NCI-H1930 (cell line): ENCODE measurements at regions not wholly inside any gene's neighbourhood (a gene's known extent, or its start where the extent isn't known, plus 50 kb on each side); places are given as distances from the start of the nearest gene placed in this dataset.

Source experiments
- DNase-seq, 2 experiments: peaks; one replicate each; lab custom pipeline; 2025; lab: John Stamatoyannopoulos, UW

DNA sequence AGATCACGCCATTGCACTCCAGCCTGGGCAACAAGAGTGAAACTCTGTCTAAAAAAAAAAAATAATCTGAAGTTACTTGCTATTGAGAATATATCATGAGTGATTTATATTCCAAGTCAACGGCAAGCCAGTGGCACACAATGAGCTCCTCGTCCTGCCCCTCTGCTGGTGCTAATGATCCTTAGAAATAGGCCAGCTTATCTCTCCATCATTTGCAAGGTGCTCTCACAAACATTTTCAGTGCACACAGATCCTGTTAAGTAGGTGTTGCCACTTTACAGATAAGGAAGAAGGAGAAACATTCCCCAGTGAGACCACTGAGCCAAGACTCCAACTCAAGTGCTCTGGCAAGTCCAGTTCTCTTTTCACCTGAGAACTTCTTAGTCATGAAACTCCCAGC is 91.3 kb upstream of the GPR45 start:
- no peak for DNase-seq

DNA sequence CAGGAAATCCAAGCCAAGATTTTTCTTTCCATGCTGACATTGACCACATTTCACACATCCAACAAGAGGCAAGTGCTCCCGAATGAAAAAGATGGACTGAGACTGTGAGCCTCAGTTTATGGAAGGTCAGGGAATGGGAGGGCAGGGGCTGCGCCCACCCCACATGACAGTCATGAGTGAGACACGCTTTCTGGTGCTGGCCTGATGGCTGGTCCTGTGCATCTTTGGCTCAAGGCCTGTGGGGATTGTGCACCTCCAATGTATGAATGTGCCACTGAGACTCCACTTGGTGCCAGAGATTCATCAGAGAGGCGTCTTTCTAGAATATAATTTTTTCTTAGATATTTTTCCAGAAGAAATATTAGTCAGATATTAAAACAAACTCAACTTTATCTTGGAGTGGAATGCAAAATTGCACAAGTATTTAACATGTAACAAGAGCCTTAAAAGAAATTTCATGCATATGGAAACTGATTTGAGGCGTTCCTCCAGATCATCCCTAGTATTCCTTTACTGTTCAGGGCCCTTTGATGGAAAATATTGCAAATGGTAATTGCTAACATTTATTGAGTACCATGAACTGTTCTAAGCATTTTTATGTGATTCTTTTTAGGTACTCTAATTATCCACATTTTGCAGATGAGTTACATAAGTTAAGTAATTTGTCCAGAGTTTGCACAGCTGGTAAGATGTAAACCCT is 87.3 kb upstream of the GPR45 start:
- DNase-seq = no peak

DNA sequence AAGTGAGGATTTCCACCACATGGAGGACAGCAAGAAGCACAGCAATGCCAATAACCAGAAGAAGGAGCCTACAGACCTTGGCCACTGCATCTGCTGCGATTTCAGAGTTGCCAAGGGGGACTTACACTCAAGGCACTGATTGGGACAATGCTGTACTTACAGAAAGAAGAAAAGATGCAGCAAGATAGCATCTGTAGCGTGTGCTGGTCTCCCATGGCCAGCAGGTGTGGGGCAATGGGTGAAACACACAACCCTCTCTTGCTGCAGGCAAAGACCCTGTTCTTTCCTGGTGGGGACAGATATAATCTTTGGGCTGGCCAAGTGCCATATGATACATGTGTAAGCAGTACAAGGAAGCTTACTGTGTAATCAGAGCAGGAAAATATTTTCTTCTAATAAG is 85.4 kb upstream of the GPR45 start:
- no peak for DNase-seq

DNA sequence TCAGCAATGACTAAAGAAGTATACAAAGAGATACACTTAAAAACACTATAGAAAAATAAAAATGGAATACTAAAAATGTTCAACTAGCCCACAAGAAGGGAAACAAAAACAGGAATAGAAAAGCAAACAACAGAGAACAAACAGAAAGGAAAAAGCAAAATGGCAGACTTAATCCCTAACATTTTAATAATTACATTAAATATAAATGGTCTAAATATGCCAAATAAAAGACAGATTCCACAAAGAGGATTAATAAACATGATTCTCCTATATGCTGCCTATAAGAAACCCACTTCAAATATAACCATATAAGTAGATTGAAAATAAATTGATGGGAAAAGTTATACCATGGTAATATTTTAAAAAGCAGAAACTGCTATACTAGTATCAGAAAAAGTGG is 83.5 kb upstream of the GPR45 start:
- DNase-seq = no peak

DNA sequence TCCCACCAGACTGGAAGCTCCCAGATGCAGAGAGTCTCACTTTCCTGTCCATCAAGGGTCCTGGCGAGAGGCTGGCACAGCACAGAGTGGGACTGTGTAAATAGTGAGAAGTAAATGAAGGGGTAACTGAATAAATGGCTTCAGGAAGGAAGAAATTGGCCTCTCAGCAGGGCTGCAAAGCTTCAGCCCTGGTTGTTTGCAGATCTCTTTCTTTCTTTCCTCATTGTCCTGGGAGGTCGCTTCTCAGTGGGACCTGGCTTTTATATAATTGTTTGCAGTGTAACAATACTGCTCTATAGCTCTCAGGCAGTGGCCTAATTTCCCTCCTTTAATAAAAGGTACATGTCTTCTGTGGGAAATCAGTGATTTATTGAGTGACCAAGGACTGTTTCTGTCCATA is 74.9 kb upstream of the GPR45 start:
- peak; percentile 9 to 12 for DNase-seq

DNA sequence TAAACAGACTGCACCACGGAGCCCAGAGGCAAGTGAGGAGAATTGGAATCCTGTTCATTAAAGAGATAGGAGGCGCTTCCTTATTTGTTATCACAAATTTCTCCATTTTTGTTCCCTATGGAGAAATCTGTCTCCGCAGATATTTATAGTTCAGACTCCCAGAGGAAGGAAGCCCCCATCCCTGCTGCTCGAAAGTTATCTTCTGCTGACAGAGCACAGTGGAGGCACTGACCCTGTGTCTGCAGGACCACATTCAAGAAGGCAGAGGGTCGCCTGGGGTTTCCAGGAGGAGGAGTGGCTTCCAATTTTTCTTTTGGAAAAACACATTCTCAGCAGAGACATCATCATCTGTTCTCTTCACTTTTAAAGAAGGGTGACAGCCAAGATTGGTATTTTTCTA is 73.0 kb upstream of the GPR45 start:
- no peak for DNase-seq

DNA sequence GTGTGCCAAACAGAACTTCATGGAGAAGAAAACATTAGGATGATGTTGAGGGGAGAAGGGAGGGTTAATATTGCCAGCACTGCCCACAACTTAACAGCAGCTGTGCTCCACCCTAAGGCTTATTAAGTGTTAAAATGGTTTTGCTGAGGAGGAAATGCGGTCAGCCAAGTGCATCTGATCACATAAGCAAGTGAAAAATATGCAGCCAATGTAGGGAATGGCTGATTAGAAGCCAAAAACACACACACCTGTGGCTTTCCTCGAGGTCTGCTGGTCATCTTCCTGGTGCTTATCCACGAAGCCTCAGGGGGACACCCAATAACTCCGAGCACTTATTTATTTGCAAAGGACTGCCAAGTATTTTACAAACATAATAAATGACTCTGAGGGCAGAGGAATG is 66.3 kb upstream of the GPR45 start:
- no peak for DNase-seq

DNA sequence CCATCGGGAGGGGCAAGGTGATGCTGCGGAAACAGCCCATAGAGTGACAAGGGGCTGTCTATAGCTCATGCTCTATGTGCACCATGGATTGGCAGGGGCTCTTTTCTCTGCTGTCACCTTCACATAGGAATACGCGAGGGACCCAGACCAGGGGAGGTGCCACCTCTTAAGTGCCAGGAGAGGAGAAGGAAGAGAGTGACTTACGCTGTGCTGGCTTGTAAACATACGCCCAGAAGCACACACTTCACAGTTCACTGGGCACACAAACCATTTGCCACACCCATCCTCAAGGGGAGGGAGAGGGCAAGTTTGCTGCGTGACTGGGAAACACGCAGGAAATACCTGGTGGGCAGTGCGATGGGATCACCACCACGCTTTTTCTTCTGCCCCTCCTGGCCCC is 65.1 kb upstream of the GPR45 start:
- DNase-seq = no peak

DNA sequence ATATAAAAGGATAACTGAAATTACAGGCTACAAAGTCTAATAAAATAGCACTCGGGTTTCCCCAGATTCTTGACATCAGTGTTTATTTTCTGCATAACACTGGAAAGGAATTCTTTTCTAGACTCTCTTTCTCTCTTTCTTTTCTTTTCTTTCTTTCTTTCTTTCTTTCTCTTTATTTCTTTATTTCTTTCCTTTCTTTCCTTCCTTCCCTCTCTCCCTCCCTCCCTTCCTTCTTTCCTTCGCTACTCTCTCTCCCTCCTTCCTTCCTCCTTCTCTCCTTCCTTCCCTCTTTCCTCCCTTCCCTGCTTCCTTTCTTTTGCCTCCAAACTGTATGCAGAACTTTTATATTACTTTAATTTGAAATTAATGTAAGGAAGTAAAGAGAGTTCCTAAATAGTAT is 64.5 kb upstream of the GPR45 start:
- DNase-seq = no peak

DNA sequence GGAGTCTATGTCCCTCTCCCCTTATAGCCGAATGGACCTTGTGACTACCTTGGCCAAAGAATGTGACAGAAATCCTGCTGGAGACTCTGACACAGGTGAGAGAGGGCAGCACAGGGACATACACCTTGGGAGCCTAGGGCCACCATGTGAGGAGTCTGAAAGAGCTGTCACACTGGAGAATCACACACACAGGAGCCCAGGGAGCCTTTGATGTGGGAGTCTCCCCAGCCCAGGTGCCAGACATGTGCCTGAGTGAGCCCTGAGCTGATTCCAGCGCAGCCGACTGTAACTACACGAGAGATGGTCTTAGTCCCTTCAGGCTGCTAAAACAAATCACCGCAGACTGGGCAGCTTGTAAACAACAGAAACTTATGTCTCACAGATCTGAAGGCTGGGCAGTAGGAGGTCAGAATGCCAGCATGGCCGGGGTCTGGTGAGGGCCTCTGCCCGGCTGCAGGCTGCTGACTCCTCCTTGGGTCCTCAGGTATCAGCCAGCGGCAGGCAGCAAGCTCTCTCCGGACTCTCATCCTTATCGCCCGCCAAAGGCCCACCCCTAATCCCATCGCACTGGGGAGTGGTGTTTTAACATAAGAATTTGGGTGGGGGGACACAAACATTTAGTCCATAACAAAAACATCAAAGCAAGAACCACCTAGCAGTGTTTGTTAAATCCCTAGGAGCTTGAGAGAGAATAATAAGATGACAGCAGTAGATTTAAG is 63.8 kb upstream of the GPR45 start:
- DNase-seq = no peak

DNA sequence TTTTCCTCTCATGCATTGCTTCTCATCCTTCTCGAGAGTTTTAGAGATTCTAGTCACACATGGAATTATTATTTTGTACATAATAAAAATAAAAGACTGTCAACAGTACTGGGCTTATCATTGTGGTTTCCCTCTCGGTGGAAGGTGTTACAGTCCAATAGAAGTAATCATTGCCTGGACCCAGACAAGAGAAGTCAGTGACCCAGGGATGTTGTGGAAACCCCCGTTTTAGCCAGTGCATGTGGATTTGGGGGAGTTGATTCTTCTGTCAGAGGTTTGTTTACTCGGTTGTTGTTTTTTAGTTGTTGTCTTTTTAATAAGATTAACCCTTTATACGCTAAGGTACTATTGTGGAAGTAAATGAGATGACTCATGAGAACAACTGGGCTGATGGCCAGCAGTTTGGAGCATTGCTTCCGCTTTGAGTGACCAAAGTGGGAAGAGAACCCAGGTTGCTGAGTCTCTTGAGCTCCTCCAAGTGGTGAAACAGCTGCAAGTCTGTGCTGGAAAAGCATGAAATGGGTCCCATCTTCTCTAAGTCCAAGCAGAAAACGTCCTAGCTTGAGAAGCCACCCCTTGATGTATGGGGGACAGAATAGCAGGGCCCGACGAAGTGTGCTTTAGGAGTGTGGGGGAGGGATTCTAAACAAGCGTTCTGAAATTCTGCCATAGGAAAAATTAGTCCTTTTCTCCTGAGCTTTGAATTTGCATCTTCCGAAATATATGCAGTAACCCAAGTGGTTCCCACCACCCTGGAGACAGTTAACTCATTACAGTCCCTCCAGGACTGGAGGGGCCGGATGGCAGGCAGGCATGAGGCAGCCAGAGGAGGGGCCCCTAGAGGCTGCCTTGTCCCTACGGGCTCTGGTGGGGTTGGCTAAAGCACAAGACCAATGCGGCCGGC is 61.8 kb upstream of the GPR45 start:
- DNase-seq = peak in 1 of 2 experiments; percentile 19

DNA sequence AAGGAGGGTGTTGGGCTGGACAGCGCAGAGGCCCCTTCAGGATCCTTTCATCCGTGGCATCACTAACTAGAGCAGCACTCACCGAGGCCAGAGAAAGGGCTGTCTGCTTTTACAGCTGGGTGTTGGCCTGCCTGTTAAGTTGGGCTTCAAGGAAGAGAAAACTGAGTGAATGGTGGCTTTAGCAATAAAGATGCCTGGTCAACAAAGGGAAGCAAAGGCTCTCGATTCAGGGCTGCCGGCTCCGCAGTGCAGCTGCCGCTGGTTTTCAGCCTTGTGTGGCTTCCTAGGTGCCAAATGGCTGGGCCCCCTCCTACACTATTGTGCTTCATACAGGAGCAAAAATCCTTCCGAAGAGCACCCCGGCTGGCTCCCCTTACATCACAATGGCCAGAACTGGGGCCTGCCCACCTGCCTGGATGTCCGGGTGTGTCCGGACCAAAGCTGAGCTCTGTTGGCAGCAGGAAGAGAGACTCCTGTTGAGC is 61.0 kb upstream of the GPR45 start:
- no peak for DNase-seq

DNA sequence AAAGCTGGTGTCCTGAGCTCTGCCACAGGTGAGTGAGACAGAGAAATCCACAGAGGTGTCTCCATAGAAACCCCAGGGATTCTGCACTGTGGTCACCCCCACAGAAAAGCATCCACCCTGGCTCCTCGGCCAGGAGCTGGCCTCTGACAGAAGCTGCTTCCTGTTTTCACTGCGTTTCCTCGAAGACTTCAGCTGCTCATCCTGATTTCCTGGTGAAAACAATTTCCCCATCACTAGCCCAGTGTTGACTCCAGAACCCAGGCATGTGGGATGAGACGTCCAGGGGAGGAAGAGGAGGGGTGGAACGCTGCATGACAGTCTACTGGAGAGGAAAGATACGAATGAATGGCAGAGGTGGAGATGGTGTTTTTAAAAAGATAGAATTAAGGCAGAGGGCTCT is 60.3 kb upstream of the GPR45 start:
- DNase-seq = no peak

DNA sequence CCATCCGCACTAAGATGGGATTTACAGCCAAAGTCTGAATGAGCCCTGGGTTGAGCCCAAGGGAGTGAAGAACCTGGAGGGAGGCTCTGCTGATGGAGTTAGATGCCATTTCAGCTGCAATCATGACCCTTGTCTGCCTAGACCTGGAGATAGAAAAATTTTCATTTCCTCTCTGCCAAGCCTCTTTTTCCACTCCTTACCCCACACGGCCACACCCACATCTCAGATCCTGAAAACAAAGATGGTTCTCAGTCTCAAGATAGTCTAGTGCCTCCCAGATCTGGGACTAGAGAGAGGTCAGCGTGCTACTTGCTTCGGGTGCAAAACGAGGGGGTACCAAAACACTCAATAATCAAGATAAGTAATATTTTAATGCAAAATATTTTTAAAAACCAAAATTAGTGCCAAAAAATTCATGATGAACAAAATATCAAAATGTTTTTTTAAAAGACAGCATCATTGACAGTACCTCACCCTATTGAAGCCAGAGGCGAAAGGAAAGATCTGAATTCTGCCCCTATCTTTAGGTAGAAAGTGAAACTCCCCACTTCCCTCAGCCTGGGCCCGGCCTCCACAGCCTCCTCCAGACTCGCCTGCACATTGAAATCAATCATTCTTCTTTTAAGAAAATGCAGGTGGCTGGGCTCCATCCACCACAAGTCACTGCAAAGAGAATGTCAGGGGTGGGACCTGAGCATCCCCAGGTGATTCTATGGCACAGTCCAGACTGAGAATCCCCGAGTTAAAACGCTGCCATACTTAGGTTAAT is 57.8 kb upstream of the GPR45 start:
- DNase-seq = no peak

DNA sequence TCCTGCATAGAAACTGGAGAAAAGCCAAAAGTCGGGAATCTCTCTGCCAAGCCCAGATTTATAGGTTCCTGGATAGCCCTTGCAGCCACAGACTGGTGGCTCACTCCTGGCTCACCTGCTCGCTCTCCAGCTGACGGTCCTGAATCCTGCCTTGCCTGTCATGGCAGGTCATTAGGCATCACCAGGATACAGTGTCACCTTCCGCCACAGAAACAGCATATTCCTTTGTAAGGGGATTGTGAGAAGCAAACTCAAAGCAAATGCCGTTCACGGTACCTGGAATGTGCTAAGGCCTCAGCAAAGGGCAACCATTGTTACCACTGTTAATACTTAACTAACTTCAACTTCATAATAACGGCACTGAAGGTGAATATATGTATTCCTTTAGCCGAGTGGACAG is 57.1 kb upstream of the GPR45 start:
- DNase-seq = no peak

DNA sequence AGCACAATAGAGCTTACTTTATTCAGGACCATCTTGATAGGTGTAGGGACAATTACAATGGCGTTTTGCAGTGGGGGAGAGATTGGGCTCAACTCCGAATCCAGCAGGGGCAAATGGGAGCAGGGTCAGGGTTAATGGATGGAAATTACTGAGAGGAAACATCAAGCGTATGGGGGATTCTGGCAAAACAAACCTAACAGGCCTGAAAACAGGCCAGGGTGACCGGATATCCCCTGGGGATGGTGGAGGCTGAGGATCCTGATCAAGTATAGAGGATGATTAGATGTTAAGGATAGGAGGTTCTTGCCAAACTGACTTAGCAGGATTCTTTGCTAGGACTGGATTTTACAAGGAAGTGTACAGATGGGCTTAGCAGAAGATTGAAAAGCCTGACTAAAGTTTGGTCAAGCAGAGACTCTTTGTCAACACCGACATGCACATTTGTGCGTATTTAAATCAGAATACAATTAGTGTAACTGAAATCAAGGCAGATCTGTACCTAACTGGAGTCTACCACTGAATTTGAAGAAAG is 54.5 kb upstream of the GPR45 start:
- DNase-seq = no peak

DNA sequence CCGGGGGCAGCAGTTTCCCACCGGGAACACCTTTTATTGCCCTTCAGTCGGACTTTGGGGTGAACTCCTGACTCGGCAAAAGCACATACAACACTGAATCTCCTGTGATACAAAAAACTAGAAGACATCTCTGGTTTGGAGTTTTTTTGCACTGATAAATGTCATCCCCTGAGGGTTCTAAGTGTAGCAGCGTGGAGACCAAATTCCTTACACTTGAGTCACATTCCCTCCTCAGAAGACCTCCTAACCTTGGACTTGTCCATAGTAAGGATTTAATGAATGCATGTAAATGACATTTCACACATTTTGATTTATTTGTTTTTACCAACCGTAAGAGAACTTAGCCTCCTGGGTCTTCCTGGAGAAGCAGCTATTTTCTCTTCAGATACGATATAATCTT is 54.0 kb upstream of the GPR45 start:
- no peak for DNase-seq

DNA sequence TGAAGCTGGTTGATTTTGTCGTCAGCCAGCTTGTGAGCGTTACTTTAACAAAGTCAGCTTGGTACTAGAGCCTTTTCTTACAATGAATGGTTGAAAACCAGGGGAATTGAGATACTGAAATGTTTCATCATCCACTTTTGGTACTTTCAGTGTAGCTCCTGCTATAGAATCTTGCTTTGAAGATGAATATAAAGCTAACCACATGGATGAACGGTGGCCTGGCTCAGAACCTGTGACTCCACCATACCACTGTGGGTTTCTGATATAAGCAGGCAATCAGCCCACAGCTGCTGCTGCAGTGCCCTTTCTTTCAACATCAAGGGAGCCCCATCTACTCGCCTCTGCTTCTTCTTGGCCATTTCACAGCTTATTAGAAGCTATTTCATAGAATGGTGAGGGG is 53.2 kb upstream of the GPR45 start:
- no peak for DNase-seq
